Endothelial cell of umbilical vein (primary cell): ENCODE measurements at regions not wholly inside any gene's neighbourhood (a gene's known extent, or its start where the extent isn't known, plus 50 kb on each side); places are given as distances from the start of the nearest gene placed in this dataset.

Experiments
- BruUV-seq: library from RNA; stranded (reverse); fragments of 400-500 nt; replicated peaks from 2 replicates; lab custom pipeline; 2021; lab: Mats Ljungman, UMichigan
- CTCF ChIA-PET: fragments of 300-600, 350-600 bp; sonication (Branson Sonifier 250); formaldehyde crosslinking; loops from one replicate; lab custom pipeline; 2021; ENCODE audit warnings: antibody characterized with exemption, inconsistent platforms; lab: Charles Lee
- POLR2A ChIA-PET: fragments of 300-600, 350-600 bp; sonication (Branson Sonifier 250); formaldehyde crosslinking; loops from one replicate; lab custom pipeline; 2021; ENCODE audit warnings: antibody characterized with exemption, inconsistent platforms; lab: Charles Lee
- DNase-seq: peaks from one replicate; pipeline ENCODE4 v3.0.0-alpha.2; 2011; ENCODE audit warnings: low read depth, low spot score
- FAIRE-seq: peaks from 2 replicates; lab custom pipeline; 2011; peaks lifted over from hg19 to GRCh38; lab: Jason Lieb, UNC
- H2AFZ ChIP-seq: 2 replicates; pipeline ENCODE4 v1.6.0; 2012; ENCODE audit warnings: low read depth, low read length, control low read depth, inconsistent platforms
- H3K27ac ChIP-seq: 2 replicates; pipeline ENCODE4 v1.5.1; 2011; ENCODE audit warnings: low read depth, mild to moderate bottlenecking, control low read depth, low read length, moderate library complexity; ENCODE audit not compliant: insufficient read depth
- H3K27me3 ChIP-seq, 2 experiments: 2 replicates each; pipeline versions ENCODE4 v1.6.0 to v1.6.1; 2011; ENCODE audit warnings: low read length in 2 of 2, mixed read lengths in 1 of 2; ENCODE audit not compliant: control insufficient read depth in 2 of 2, insufficient read depth in 2 of 2
- H3K36me3 ChIP-seq, 2 experiments: 2 replicates in 1 of 2; 3 replicates in 1 of 2; pipeline ENCODE4 v1.5.1; 2011; ENCODE audit warnings: low read length in 2 of 2, mild to moderate bottlenecking in 1 of 2, moderate library complexity in 1 of 2; ENCODE audit not compliant: control insufficient read depth in 2 of 2, insufficient read depth in 2 of 2; ENCODE audit errors: extremely low read depth in 1 of 2
- H3K4me1 ChIP-seq: 3 replicates; pipeline ENCODE4 v1.5.1; 2011; ENCODE audit warnings: mild to moderate bottlenecking, low read length; ENCODE audit not compliant: control insufficient read depth, insufficient read depth; ENCODE audit errors: extremely low read depth
- H3K4me2 ChIP-seq: 2 replicates; pipeline ENCODE4 v1.6.1; 2011; ENCODE audit warnings: low read length, control low read depth, mixed read lengths; ENCODE audit not compliant: insufficient read depth
- H3K4me3 ChIP-seq, 3 experiments: fragments of 200-600 bp in 1 of 3; sonication (generic), shearing (Covaris generic) in 1 of 3; replicated peaks in 1 of 3; 2 replicates each; pipeline ENCODE4 v1.5.1; 2011 to 2016; ENCODE audit warnings: control low read depth in 3 of 3, low read length in 3 of 3, mild to moderate bottlenecking in 2 of 3, inconsistent platforms in 1 of 3, low read depth in 1 of 3, moderate library complexity in 1 of 3; ENCODE audit not compliant: insufficient read depth in 1 of 3
- H3K79me2 ChIP-seq: 2 replicates; pipeline ENCODE4 v1.6.0; 2012; ENCODE audit warnings: low read length, inconsistent platforms; ENCODE audit not compliant: control insufficient read depth, insufficient read depth
- H3K9ac ChIP-seq: replicated peaks from 2 replicates; pipeline ENCODE3; 2011; ENCODE audit warnings: low read length, control low read depth; ENCODE audit not compliant: insufficient read depth; ENCODE audit errors: extremely low read depth
- H3K9me1 ChIP-seq: replicated peaks from 3 replicates; pipeline ENCODE4 v1.6.0; 2011; ENCODE audit warnings: mild to moderate bottlenecking, low read length; ENCODE audit not compliant: control insufficient read depth, insufficient read depth; ENCODE audit errors: extremely low read depth
- H3K9me3 ChIP-seq: replicated peaks from 2 replicates; pipeline ENCODE4 v1.5.1; 2012; ENCODE audit warnings: low read length, inconsistent platforms; ENCODE audit not compliant: control insufficient read depth, insufficient read depth
- H4K20me1 ChIP-seq: replicated peaks from 2 replicates; pipeline ENCODE3; 2011; ENCODE audit warnings: mild to moderate bottlenecking, low read length; ENCODE audit not compliant: control insufficient read depth, insufficient read depth; ENCODE audit errors: extremely low read depth
- CTCF ChIP-seq, 2 donors: IDR thresholded peaks; 1 replicate in 1 of 2; 2 replicates in 1 of 2; pipeline ENCODE4 v1.5.1; 2011; ENCODE audit warnings: low read length in 2 of 2, mild to moderate bottlenecking in 2 of 2, moderate library complexity in 2 of 2, control low read depth in 1 of 2, inconsistent platforms in 1 of 2, low read depth in 1 of 2; ENCODE audit not compliant: insufficient read depth in 1 of 2; ENCODE audit errors: extremely low read depth in 1 of 2
- EZH2 ChIP-seq: IDR thresholded peaks from 2 replicates; pipeline ENCODE4 v1.6.1; 2012; ENCODE audit warnings: borderline replicate concordance, low read depth, mild to moderate bottlenecking, moderate library complexity, low read length, inconsistent platforms; ENCODE audit not compliant: severe bottlenecking
- FOS ChIP-seq: IDR thresholded peaks from 2 replicates; pipeline ENCODE4 v1.6.1; 2011; ENCODE audit warnings: mild to moderate bottlenecking, low read length, moderate library complexity, borderline replicate concordance; ENCODE audit not compliant: insufficient read depth
- GATA2 ChIP-seq: IDR thresholded peaks from 2 replicates; pipeline ENCODE4 v1.7.0; 2011; ENCODE audit warnings: low read depth, mild to moderate bottlenecking, moderate library complexity, mixed read lengths, low read length; ENCODE audit not compliant: insufficient read length, insufficient read depth
- JUN ChIP-seq: IDR thresholded peaks from 2 replicates; pipeline ENCODE4 v1.6.1; 2011; ENCODE audit warnings: borderline replicate concordance, low read depth; ENCODE audit not compliant: insufficient read length, insufficient read depth
- MAX ChIP-seq: IDR thresholded peaks from 2 replicates; pipeline ENCODE4 v1.6.1; 2011; ENCODE audit not compliant: insufficient read depth, insufficient read length
- MYC ChIP-seq: IDR thresholded peaks from one replicate; pipeline ENCODE4 v1.6.1; 2011; ENCODE audit warnings: mild to moderate bottlenecking, low read depth, low read length
- POLR2A ChIP-seq: IDR thresholded peaks from 2 replicates; pipeline ENCODE4 v1.6.1; 2012; ENCODE audit warnings: low read depth, mild to moderate bottlenecking, control low read depth, low read length
- POLR2AphosphoS5 ChIP-seq: IDR thresholded peaks from 2 replicates; pipeline ENCODE4 v1.6.1; 2012; ENCODE audit warnings: low read depth, mild to moderate bottlenecking, control low read depth, low read length, moderate library complexity; ENCODE audit not compliant: insufficient read depth
- dilution Hi-C: fragments of 300-500 bp; cut with MboI; formaldehyde crosslinking; loops from one replicate; pipeline ENCODE4 v1.15.0; 2019; ENCODE audit warnings: low sequenced_read_pairs; ENCODE audit not compliant: extremely low pct_ligation_motif_present
- intact Hi-C: fragments of 100-400 bp; cut with micrococcal nuclease; formaldehyde crosslinking; loops from one replicate; pipeline ENCODE4 v1.10.0; 2022

DNA sequence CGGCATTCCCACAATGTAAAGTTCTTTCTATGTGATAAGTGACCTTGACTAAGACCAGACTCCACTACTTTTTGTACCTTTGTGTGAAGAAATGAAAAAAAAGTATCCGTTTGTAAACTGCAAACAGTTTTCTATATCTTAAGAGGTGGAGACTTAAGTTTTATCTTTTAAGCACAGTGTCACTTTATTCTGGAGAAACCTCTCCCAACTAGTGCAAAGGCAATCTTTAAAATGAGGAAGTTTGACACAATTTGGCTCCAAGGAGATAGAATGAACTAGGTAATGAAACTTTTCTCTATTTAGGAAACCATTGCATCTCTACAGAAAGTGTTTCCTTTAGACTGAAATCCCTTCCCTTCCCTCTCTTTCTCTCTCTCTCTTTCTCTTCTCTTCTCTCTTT lies 122.9 kb downstream of the SAMD9 start:
- no peaks in the 10 kb centered on the region for H3K9me3 ChIP-seq
- H3K4me3 ChIP-seq = no peak overlapping the region
- intact Hi-C loops (no loop called here), dilution Hi-C loops (no loop called here)
- H3K4me2 ChIP-seq = no peak overlapping the region
- peaks cover 0 to 2% of the 10 kb centered on the region in 2 experiments for H3K27me3 ChIP-seq
- H3K79me2 ChIP-seq = no peaks in the 10 kb centered on the region
- no peak for FAIRE-seq
- no peak for TF ChIP-seq FOS
- TF ChIP-seq POLR2A = no peak
- no peak for TF ChIP-seq CTCF (IDR thresholded peaks at IDR 0.05; ENCODE audit: extremely low read depth in 1 of 2, insufficient read depth in 1 of 2, low read depth in 1 of 2, low read length in 2 of 2)
- TF ChIP-seq GATA2 = no peak
- TF ChIP-seq POLR2AphosphoS5 = no peak
- TF ChIP-seq JUN = no peak
- TF ChIP-seq EZH2 = no peak
- no peak for TF ChIP-seq MYC
- TF ChIP-seq MAX = no peak
- no peaks in the 10 kb centered on the region for H3K4me1 ChIP-seq
- CTCF ChIA-PET = interaction anchor here (1.7 kb wide), 1 partner anchor 9 kb away, joined by 4 read pairs; no protein-coding TSS in a partner anchor
- POLR2A ChIA-PET = no interaction called here
- no peaks in the 10 kb centered on the region for H4K20me1 ChIP-seq
- H3K9me1 ChIP-seq = no peaks in the 10 kb centered on the region
- DNase-seq = no peak
- H3K36me3 ChIP-seq = no peaks in the 10 kb centered on the region
- no peak overlapping the region for H3K27ac ChIP-seq
- H3K9ac ChIP-seq = no peak overlapping the region
- BruUV-seq = no TSS peak
- H2AFZ ChIP-seq = no peak overlapping the region
